ES-I3 (cell line): ENCODE measurements at regions not wholly inside any gene's neighbourhood (a gene's known extent, or its start where the extent isn't known, plus 50 kb on each side); places are given as distances from the start of the nearest gene placed in this dataset.

Experiments
- H3K36me3 ChIP-seq: 2 replicates; pipeline ENCODE4 v1.6.1; 2013; ENCODE audit warnings: mild to moderate bottlenecking, low read length, control low read depth, moderate library complexity; ENCODE audit not compliant: insufficient read depth
- H3K4me1 ChIP-seq: 2 replicates; pipeline ENCODE4 v1.6.1; 2013; ENCODE audit warnings: mild to moderate bottlenecking, control low read depth, low read length; ENCODE audit not compliant: insufficient read depth
- H3K9ac ChIP-seq: 2 replicates; pipeline ENCODE4 v1.6.1; 2013; ENCODE audit warnings: low read depth, mild to moderate bottlenecking, low read length, moderate library complexity
- H3K9me3 ChIP-seq: 2 replicates; pipeline ENCODE4 v1.6.1; 2013; ENCODE audit warnings: mild to moderate bottlenecking, low read length, moderate library complexity; ENCODE audit not compliant: control insufficient read depth, insufficient read depth

GRCh38 chr1:5692664-5693063 is 299.6 kb downstream of the NPHP4 start:
- peaks cover 11% of the 10 kb centered on the region; the same call in 1 of the 2 replicates for H3K4me1 ChIP-seq
- no peak overlapping the region for H3K9ac ChIP-seq
- no peaks in the 10 kb centered on the region for H3K36me3 ChIP-seq
- H3K9me3 ChIP-seq = no peaks in the 10 kb centered on the region

- no peaks in the 10 kb centered on the region for H3K36me3 ChIP-seq
- H3K9me3 ChIP-seq = no peaks in the 10 kb centered on the region
- H3K4me1 ChIP-seq = peaks cover 11% of the 10 kb centered on the region; the same call in 1 of the 2 replicates
- H3K9ac ChIP-seq = no peak overlapping the region
These were observed 300.3 kb downstream of the NPHP4 start for GRCh38 chr1:5691795-5692509.

DNA sequence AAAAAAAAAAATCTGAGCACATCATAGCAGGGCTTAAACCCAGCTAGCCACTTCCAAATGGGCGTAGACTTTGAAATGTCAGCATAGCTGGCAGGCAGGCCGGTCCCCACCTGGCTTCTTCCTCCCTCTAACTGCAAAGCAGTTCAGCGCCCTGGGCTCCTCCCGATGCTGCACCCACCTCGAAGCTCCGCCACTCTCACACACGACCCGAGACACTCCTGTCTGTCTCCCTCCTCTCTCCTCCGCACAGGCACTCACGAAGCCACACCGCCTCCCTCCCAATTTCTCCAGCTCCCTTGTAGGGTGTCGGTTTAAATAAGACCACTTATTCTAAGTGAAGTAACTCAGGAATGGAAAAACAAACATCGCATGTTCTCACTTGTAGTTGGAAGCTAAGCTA is 301.3 kb downstream of the NPHP4 start:
- peaks cover 11% of the 10 kb centered on the region; the same call in 1 of the 2 replicates for H3K4me1 ChIP-seq
- H3K9ac ChIP-seq = no peak overlapping the region
- no peaks in the 10 kb centered on the region for H3K9me3 ChIP-seq
- H3K36me3 ChIP-seq = no peaks in the 10 kb centered on the region

- Histone ChIP-seq H3K36me3 (no peaks in the 10 kb centered on the region), H3K4me1 (peaks cover 11% of the 10 kb centered on the region; the same call in 1 of the 2 replicates), H3K9ac (no peak overlapping the region), H3K9me3 (no peaks in the 10 kb centered on the region)
These were observed 301.9 kb downstream of the NPHP4 start for GRCh38 chr1:5690291-5690690.

GRCh38 chr1:5688081-5689077 is 303.8 kb downstream of the NPHP4 start:
- Histone ChIP-seq H3K9me3 (no peaks in the 10 kb centered on the region), H3K9ac (no peak overlapping the region), H3K36me3 (no peaks in the 10 kb centered on the region), H3K4me1 (peaks cover 11% of the 10 kb centered on the region; the same call in 1 of the 2 replicates)

GRCh38 chr1:5686925-5687706 is 305.1 kb downstream of the NPHP4 start:
- Histone ChIP-seq H3K36me3 (no peaks in the 10 kb centered on the region), H3K4me1 (peaks cover 9% of the 10 kb centered on the region; the same call in 1 of the 2 replicates), H3K9me3 (no peaks in the 10 kb centered on the region), H3K9ac (no peak overlapping the region)

DNA sequence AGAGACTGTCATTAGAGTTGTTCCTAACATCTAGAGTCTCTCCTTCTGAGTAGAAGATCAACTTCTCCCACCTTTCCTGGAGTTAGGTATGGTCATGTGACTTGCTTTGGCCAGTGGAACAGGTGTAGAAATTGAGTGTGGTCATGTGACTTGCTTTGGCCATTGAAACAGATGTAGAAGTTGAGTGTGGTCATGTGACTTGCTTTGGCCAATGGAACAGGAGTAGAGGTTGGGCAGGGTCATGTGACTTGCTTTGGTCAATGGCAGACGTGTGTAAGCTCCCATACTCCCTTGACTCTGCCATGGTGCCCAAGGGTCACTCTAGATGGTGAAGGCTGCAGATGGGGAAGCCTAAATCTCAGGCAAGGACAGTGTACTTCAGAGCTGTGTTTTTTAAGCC is 306.0 kb downstream of the NPHP4 start:
- Histone ChIP-seq H3K9ac (no peak overlapping the region), H3K9me3 (no peaks in the 10 kb centered on the region), H3K36me3 (no peaks in the 10 kb centered on the region), H3K4me1 (peaks cover 1% of the 10 kb centered on the region; the same call in 1 of the 2 replicates)

DNA sequence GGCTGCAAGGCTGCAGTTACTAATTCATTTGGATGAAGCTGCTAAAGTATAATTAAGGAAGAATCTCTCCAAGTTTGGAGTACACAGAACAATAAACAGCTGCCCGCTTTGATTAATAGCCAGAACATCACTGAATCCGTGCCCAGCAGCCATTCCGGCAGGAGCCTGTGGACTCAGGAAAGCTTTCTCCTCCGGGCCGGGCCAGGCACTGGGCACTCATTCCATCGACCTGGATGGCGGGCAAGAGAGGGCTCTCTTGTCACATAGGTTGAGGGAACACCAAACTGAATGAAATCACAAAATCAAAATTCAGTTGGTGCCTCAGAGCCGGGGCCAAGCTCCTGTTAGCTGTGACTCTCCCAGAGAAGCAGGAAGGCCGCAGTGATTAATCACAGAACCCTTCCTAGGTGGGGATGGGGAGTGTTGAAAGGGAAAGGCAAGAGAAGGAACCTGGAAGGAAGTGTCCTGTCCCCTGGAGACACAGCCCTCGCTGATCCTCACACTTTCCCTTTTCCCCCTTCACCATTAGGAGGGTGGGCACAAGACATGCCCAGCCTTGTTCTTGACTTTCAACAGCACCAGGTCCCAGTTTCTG is 306.7 kb downstream of the NPHP4 start:
- Histone ChIP-seq H3K9ac (no peak overlapping the region), H3K36me3 (no peaks in the 10 kb centered on the region), H3K4me1 (no peaks in the 10 kb centered on the region), H3K9me3 (no peaks in the 10 kb centered on the region)

- no peak overlapping the region for H3K9ac ChIP-seq
- no peaks in the 10 kb centered on the region for H3K4me1 ChIP-seq
- H3K9me3 ChIP-seq = no peaks in the 10 kb centered on the region
These were observed 307.4 kb downstream of the NPHP4 start for GRCh38 chr1:5684791-5685190.

GRCh38 chr1:5683446-5683845 is 308.8 kb downstream of the NPHP4 start:
- Histone ChIP-seq H3K4me1 (no peaks in the 10 kb centered on the region), H3K9me3 (no peaks in the 10 kb centered on the region), H3K9ac (no peak overlapping the region), H3K36me3 (no peaks in the 10 kb centered on the region)

More at GRCh38 chr1:5684791-5685190, 307.4 kb downstream of the NPHP4 start:
- H3K36me3 ChIP-seq = no peaks in the 10 kb centered on the region

DNA sequence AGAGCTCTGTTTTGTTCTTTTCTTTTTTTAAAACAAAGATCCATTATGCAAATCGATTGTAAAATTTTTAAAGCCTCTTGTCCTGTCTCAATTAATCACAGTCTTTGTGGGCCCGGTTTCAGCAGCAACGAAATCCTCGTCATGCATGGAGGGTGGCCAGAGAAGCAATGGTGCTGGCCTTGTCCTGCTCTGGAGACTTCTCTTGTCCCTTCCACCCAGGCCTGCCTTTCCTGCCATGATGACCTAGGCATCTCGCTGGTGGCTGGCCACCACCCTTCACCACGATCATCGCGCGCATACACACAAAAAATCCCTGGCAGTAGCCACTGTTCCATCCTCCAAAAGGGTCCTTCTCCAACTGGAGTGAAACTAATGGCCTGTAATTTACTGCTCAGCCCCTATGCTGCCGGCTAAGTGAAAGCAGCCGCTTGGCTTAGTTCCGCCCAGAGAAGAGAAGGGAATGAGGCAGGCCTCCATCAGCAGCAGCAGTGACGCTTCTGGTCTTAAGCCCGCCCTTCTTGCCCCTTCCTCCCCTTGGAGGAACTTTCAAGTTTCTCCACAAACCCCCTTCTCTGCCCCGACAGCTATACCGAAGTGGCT is 309.5 kb downstream of the NPHP4 start:
- Histone ChIP-seq H3K9ac (no peak overlapping the region), H3K9me3 (0 out of 2 replicates have a peak, but pooled peaks cover 2% of the 10 kb centered on the region), H3K4me1 (no peaks in the 10 kb centered on the region), H3K36me3 (no peaks in the 10 kb centered on the region)

DNA sequence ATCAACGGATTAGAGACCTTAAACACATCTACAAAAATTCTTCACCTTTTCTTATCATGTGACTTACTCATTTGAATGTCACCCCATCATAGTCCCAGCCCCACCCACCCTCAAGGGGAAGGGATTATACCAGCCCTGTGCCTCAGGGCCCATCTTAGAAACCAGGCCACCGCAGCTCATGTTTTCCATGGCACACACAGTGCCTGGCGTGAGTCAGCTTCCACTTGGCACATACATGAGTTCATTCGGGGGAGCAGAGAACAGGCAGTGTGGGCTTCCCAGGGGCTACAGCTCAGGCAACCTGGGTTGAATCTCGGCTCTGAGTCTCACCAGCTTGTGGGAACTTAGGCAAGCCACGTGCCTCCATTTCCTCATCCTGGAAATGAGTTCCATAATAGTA is 310.6 kb downstream of the NPHP4 start:
- H3K9ac ChIP-seq = no peak overlapping the region
- H3K9me3 ChIP-seq = 0 out of 2 replicates have a peak, but pooled peaks cover 2% of the 10 kb centered on the region
- H3K36me3 ChIP-seq = no peaks in the 10 kb centered on the region
- no peaks in the 10 kb centered on the region for H3K4me1 ChIP-seq

- H3K9ac ChIP-seq = no peak overlapping the region
These were observed 311.6 kb downstream of the NPHP4 start for GRCh38 chr1:5680600-5680999.

More at GRCh38 chr1:5680600-5680999, 311.6 kb downstream of the NPHP4 start:
- H3K36me3 ChIP-seq = no peaks in the 10 kb centered on the region
- no peaks in the 10 kb centered on the region for H3K4me1 ChIP-seq
- 0 out of 2 replicates have a peak, but pooled peaks cover 2% of the 10 kb centered on the region for H3K9me3 ChIP-seq
